ENCODE measurements at regions not wholly inside any gene's neighbourhood (a gene's known extent, or its start where the extent isn't known, plus 50 kb on each side); places are given as distances from the start of the nearest gene placed in this dataset.

DNA sequence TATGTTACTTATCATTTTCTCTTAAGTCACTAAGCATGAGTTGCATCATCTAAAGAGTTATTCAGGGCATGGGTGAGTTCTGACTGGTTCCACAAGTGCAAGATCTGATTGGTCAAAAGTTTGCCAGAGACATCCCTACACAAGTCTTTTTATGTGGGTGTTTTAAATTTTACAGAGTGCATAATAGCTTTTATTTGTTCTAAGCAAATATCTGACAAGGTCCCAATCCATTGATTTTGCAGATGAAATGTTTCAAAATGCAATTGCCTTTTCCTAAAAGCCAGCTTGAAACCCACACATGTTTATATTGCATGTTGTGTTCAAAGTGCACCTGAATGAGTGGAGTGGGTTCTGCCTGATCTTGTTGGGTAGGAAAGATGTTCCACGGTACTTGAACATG is 101.7 kb upstream of the PAX6 start:
- Mint-ChIP-seq H3K9me3 (peaks cover 2% of the 10 kb centered on the region), H3K4me3 (no peak overlapping the region), H3K27me3 (peaks cover 37% of the 10 kb centered on the region), H3K27ac (no peak overlapping the region), H3K36me3 (ENCODE audit: low read depth) (no peaks in the 10 kb centered on the region), H3K4me1 (ENCODE audit: low read depth) (no peaks in the 10 kb centered on the region)
- intact Hi-C loops (cut with DNase I, micrococcal nuclease), result no loop called here
- no peaks in the 10 kb centered on the region for H3K36me3 ChIP-seq (ENCODE audit: insufficient read depth, low read length)
- POLR2A ChIA-PET, result no interaction called here
- DNase-seq, result no peak
- CTCF ChIA-PET, result no interaction called here
- no peaks in the 10 kb centered on the region for H3K27me3 ChIP-seq (ENCODE audit: control insufficient read depth in 1 of 2, insufficient read depth in 2 of 2, low read length in 2 of 2)
- H3K4me1 ChIP-seq (ENCODE audit: insufficient read depth, low read length), result no peaks in the 10 kb centered on the region
- TF ChIP-seq, protein P1, sequence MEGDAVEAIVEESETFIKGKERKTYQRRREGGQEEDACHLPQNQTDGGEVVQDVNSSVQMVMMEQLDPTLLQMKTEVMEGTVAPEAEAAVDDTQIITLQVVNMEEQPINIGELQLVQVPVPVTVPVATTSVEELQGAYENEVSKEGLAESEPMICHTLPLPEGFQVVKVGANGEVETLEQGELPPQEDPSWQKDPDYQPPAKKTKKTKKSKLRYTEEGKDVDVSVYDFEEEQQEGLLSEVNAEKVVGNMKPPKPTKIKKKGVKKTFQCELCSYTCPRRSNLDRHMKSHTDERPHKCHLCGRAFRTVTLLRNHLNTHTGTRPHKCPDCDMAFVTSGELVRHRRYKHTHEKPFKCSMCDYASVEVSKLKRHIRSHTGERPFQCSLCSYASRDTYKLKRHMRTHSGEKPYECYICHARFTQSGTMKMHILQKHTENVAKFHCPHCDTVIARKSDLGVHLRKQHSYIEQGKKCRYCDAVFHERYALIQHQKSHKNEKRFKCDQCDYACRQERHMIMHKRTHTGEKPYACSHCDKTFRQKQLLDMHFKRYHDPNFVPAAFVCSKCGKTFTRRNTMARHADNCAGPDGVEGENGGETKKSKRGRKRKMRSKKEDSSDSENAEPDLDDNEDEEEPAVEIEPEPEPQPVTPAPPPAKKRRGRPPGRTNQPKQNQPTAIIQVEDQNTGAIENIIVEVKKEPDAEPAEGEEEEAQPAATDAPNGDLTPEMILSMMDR (IDR thresholded peaks at IDR 0.05), result no peak
- no peak overlapping the region for H3K27ac ChIP-seq (ENCODE audit: low read depth in 1 of 2, low read length in 2 of 2)
- ATAC-seq (ENCODE audit: poor library complexity), result no peak
- no peak overlapping the region for H3K4me3 ChIP-seq (ENCODE audit: low read length)
- no peaks in the 10 kb centered on the region for H3K9me3 ChIP-seq (ENCODE audit: control insufficient read depth in 1 of 2, insufficient read depth in 1 of 2, low read length in 2 of 2)

DNA sequence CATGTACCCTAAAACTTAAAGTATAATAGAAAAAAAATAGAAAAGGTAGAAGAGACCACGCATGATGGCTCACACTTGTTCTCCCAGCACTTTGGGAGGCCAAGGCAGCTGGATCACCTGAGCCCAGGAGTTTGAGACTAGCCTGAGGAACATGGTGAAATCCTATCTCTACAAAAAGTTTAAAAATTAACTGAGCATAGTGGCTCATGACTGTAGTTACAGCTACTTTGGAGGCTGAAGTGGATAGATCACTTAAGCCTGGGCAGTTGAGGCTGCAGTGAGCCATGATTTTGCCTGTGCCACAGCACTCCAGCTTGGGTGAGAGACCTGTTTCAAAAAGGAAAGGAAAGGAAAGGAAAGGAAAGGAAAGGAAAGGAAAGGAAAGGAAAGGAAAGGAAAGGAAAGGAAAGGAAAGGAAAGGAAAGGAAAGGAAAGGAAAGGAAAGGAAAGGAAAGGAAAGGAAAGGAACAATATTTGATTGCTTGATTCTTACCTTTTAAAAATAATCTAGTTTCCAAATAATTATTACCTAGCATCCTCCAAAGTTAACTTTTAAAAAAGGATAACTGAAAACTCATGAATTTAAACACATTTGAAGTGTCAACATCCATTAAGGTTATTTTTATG is 99.9 kb upstream of the PAX6 start:
- Mint-ChIP-seq H3K4me1 (ENCODE audit: low read depth) (no peaks in the 10 kb centered on the region), H3K27ac (no peak overlapping the region), H3K36me3 (ENCODE audit: low read depth) (no peaks in the 10 kb centered on the region), H3K27me3 (peaks cover 40% of the 10 kb centered on the region), H3K9me3 (peaks cover 6% of the 10 kb centered on the region), H3K4me3 (no peak overlapping the region)
- DNase-seq, result no peak
- Histone ChIP-seq H3K9me3 (ENCODE audit: control insufficient read depth in 1 of 2, insufficient read depth in 1 of 2, low read length in 2 of 2) (no peaks in the 10 kb centered on the region), H3K27ac (ENCODE audit: low read depth in 1 of 2, low read length in 2 of 2) (no peak overlapping the region), H3K4me1 (ENCODE audit: insufficient read depth, low read length) (no peaks in the 10 kb centered on the region), H3K36me3 (ENCODE audit: insufficient read depth, low read length) (no peaks in the 10 kb centered on the region), H3K27me3 (ENCODE audit: control insufficient read depth in 1 of 2, insufficient read depth in 2 of 2, low read length in 2 of 2) (no peaks in the 10 kb centered on the region), H3K4me3 (ENCODE audit: low read length) (no peak overlapping the region)
- no peak for ATAC-seq (ENCODE audit: poor library complexity)
- intact Hi-C loops (cut with DNase I, micrococcal nuclease), result no loop called here
- TF ChIP-seq, protein P1 (IDR thresholded peaks at IDR 0.05), result no peak
- ChIA-PET CTCF (interaction anchor here (0.6 kb wide), 1 partner anchor 1616 kb away, joined by 3 read pairs; no protein-coding TSS in a partner anchor), POLR2A (no interaction called here)

DNA sequence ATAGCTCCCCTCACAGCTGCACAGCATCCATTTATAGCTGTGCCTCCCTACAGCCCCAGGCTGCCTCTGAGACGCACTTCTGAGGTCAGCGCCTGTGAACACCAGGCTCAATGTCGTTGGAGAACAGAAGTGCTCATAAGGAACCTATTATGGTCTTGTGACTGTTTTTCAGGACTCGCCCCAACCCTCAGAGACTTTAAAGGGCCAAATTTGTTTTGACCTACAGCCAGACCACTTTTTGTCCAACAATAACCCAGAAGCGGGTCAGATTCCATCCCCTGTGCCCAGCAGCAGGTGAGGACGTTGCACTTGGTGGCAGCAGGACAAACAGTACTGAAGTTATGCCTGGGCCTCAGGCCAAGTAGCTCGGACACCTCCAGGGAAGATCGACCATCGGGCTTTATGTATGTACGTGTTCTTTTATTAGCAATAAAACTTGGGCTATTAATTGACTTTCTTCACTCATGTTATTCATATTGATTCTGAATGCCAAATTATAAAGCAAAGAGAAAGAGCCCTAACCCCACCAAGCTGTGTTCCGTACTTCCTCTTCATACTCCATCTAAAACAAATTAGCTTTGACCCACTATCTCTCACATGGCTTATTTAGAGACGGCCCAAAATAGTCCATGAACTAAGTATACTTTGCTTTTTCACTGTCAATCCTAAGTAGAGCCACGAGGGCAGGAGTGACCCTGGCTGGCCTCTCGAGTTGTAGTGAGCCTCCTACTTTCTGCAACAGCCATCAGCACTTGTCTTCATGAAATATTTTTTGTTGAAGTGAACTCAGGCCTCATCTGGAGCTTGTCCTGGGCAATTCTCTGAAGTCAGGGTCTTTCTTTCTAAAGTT is 92.3 kb upstream of the PAX6 start:
- no peaks in the 10 kb centered on the region for H3K4me1 ChIP-seq (ENCODE audit: insufficient read depth, low read length)
- H3K4me3 ChIP-seq (ENCODE audit: low read length), result no peak overlapping the region
- DNase-seq (no peak), ATAC-seq (ENCODE audit: poor library complexity) (no peak)
- H3K27ac ChIP-seq (ENCODE audit: low read depth in 1 of 2, low read length in 2 of 2), result no peak overlapping the region
- H3K36me3 Mint-ChIP-seq (ENCODE audit: low read depth), result no peaks in the 10 kb centered on the region
- H3K4me3 Mint-ChIP-seq, result no peak overlapping the region
- H3K9me3 ChIP-seq (ENCODE audit: control insufficient read depth in 1 of 2, insufficient read depth in 1 of 2, low read length in 2 of 2), result no peaks in the 10 kb centered on the region
- peaks cover 0 to 7% of the 10 kb centered on the region in 2 experiments for H3K27me3 ChIP-seq (ENCODE audit: control insufficient read depth in 1 of 2, insufficient read depth in 2 of 2, low read length in 2 of 2)
- intact Hi-C loops (cut with DNase I, micrococcal nuclease), result no loop called here
- no peaks in the 10 kb centered on the region for H3K36me3 ChIP-seq (ENCODE audit: insufficient read depth, low read length)
- H3K27ac Mint-ChIP-seq, result no peak overlapping the region
- TF ChIP-seq, protein P1 (IDR thresholded peaks at IDR 0.05), result no peak
- peaks cover 43% of the 10 kb centered on the region for H3K27me3 Mint-ChIP-seq
- CTCF ChIA-PET, result interaction anchor here (0.9 kb wide), 1 partner anchor 10 kb away, joined by 3 read pairs; no protein-coding TSS in a partner anchor
- H3K9me3 Mint-ChIP-seq, result peaks cover 12% of the 10 kb centered on the region
- POLR2A ChIA-PET, result no interaction called here
- no peaks in the 10 kb centered on the region for H3K4me1 Mint-ChIP-seq (ENCODE audit: low read depth)

All from CD4-positive, alpha-beta T cell (primary cell).